COR-L47 (cell line): ENCODE measurements at regions not wholly inside any gene's neighbourhood (a gene's known extent, or its start where the extent isn't known, plus 50 kb on each side); places are given as distances from the start of the nearest gene placed in this dataset.
"Not testable (repeated sequence)": the region's sequence is repeated elsewhere in the genome, so short reads cannot be mapped to it uniquely, and the experiment has no call there.

ENCODE experiments used
- DNase-seq: peaks from one replicate; lab custom pipeline; 2025; lab: John Stamatoyannopoulos, UW

DNA sequence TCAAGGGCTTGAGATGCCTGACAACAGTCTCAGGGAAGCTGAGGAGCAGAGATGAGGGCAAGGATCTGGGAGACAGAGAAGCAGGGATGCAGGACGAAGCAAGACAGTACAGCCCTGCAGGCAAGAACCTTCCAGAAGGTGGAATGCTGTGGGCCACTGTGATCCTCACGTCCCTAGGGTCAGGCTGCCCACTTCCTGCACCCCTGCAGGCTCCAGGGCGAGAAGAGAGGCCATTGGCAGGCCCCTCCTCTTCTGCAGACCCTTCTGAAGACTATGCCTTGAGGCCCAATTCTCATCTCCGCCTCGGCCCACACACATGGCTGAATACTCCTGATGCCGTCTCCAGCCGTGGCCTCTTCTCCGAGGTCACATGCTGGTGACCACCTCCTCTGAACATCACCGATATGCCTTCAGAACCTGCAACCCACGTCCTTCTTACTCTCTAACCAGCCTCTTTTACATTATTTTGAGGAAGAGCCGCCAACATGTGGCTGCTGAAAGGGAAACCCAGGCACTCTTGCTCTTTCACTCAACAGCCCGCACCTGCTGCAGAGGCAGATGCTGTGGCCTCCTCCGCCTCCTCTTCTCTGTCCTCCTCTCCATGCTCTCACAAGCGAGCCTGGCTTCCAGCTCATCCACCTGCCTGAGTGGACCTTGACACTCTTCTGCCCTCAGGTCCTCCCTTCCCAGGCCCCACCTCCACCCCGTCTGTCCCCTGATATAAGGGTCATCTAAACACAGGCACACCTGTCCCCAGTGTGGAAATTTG, 181.5 kb downstream of the IRX2 start:
- DNase-seq: no peak

DNA sequence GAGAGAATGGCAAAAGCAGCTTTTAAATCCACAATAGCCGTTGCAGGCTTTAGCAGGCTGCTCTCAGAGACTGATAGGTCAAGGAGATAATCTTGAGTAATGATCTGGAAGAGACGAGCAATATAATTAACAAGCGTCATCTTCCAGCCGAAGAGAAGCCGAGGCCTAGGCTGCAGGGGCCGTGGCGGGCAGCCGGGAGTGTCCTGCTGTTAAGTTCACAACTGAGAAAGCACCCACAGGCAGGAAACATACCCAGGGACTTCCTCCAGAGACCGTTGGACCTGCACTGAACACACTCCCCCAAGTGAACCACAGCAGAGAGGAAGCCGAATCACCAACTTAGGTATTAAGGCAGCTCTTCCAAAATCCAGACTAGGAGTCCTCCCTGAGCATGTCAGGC, 182.3 kb downstream of the IRX2 start:
- no peak for DNase-seq

DNA sequence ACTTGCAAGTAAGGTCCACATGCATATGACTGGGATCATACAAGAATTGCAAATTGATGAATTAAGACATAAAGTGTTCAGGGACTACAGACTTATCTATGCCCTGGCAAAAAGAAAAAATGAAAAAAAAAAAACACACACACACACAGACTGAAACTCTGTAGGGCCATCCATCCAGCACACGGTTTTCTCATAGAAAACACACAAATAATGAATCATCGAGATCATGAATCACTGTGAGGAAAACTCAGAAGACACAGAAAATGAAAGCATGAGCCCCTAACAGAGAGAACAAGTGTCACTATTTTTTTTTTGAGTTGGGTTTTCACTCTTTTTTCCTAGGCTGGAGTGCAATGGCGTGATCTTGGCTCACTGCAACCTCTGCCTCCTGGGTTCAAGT, 185.2 kb downstream of the IRX2 start:
- no peak for DNase-seq

DNA sequence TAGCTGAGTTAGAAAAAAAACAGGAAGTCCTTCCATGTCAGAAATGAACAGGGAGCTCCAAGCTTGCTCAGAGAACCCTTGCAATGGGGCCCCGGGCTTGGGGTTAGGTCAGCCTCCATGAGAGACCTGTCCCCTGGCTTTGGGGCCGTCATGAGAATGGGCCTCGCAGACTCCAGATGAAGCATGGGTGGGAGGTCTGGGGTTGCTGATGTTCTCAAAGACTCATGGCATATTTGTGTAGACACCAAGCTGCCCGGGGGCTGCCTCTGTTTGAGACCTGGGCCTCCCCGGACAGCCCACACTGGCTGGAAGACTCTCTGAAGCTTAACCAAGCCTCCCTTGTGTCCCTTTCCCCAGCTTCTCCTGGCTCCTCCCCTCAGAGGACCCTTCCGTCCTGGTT, 186.3 kb downstream of the IRX2 start:
- DNase-seq: no peak

DNA sequence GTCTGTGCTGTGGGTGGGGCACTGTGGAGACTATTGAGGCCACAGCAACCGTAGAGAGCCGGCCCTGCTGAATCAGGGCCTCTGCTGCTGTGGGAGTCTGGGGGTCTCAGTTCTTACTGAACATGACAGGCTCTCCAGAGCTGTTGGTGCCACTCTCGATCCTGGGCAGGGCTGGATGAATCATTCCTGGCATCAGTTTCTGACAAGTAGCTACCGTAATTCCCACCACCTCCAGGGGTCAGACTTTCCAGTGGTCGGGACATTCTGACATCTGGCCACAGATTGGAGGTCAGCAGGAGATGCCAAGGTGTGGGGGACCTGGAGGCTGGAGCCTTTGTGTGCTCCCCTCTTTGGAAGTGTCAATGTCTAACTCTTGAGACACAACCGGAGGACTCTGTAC, 188.4 kb downstream of the IRX2 start:
- DNase-seq: no peak

DNA sequence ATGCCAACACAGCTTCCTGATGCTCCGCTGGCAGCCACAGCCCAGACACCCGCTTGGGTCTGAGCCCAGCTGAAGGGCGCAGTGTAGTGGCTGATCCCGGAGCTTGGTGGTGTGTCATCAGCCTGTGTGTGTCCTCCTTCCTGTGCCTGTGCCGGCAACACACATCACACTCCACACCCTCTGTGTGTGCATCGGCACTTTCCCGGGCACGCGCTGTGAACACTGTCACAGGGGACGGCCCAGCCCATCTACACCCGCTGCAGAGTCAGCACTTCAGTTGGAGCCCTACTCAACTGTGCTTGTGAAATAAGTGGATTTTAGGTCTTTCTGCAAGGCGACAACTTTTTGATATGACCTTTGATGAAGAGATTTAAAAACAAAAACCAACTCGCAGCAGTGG, 189.4 kb downstream of the IRX2 start:
- no peak for DNase-seq

DNA sequence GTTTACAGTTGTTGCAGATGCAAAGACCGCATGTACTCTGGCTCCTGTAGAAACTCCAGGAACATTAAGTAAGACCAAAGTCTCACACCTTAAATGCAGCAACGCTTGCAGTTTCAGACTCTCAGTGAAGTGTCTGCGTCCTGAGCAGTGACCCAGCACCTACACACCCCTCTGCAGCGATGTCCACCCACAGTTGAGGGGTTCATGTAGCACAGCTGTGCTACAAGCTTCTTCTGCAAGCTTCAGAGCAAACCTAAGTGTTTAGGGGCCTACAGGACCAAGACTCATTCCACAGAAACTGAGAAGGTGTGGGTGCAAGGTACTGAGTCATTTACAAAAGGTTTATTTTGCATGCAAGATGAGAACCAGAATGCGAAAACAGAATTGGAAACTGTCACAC, 191.0 kb downstream of the IRX2 start:
- no peak for DNase-seq

DNA sequence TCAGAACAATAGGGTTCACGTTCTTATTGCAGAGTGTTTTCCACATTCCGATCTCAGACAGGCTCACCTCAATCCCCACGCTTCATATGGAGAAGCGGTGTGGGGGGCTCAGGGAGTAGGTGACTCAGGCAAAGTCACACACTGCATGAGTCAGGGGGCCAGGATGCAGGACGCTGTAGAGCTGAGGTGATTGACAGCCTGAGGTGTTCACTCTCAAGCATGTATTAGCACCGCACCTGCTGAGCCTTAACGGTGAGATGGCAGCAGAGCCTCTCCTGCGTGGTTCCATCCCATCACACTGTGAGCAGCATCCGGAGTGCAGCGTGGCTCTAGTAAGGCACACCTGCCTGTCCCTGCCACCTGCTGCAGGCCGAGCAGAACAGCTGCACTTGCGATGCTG, 194.0 kb downstream of the IRX2 start:
- DNase-seq: no peak

DNA sequence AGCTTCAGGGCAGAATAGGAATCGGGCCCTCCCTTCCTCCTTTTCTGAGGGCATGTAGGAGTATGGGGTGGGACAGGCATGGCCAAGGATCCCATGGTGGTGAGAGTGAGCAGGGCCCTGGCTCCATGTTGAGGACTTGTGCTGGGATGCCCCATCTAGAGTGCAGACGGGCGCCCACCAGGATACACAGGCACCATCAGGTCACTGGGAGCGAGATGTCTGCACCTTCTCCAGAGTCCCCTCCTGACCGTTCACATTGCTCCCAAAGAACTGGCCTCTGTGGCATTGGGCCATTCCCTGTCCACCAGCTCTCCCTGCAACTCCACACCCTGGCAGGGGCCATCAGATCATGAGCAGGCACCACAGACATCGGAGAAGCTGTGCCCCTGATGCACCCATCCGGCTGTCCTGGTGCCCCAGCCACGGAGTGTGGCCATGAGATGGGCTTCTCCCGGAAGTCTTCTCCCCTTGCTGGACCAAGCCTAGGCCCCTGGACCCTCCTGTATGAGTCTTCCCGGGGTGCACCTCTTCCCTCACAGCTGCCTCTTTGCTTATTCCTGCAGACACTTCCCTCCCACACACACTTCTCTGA, 195.0 kb downstream of the IRX2 start:
- DNase-seq: no peak

DNA sequence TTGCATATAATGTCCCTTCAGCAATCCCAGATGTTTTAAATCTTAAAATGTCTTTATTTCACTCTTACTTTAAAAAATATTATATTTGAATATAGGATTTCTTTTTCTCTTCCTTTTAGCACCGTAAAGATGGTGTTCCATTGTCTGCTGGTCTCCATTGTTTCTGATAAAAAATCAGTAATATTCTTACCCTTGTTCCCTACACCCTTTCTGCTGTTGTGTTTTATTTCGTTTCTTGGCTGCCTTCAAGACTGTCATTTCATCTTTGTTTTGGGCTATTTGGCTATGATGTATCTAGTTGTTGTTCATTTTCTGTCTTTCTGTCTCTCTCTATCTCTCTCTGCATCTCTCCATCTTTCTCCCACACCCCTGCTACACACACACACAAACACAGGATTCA, 197.9 kb downstream of the IRX2 start:
- DNase-seq: no peak

DNA sequence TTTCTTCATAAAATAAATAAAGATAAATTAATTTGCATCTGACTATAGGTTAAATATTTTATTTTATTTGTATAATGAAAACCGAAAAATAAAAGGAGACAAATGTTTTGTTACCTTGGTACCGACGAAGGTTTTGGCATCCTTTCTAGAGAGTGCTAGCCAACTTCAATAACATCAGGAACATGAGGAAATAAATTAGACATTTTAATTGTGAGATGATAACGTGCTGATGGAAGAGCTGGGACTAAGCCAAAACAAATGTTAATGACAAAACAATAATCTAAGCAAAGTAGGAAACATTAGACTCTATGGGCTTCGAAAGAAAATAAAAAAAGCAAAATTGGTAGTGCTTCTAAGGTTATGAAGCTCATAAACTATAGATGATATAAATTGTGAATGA, 201.0 kb downstream of the IRX2 start:
- DNase-seq: no peak

DNA sequence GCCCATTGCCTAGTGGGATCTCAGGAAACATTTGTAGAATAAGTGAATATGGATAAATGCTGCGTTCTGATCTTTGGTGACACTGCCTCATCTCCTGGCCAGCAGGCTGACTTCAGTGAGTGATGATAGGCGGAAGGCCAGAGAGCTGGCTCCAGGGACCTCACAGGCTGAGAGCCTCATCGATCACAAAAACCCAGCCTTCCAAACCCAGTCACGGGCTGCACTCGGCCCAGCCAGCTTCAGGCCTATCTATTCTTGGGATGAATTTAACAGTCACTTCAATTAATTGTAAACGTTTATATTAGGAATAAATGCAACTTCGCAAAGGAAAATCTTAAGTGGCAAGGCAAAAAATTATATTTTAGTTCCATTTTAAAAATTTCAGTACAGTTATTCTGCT, 201.6 kb downstream of the IRX2 start:
- DNase-seq: no peak

DNA sequence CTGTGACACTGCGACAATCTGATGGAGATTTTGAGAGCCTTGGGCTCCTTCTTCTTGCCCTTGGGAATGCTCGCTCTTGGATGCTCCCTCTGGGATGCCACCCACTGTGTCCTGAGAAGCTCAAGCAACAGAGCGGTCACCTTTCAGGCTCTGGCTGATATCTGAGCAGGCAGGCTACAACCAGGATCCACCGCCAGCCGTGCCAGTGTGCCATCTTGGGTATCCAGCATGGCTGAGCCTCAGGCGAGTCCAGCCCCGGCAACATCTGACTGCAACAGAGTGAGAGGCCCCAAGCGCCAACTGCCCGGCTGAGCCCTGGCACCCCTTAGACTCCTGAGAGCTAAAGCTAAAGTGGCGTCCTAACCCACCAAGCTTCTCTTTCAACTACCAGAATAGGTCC, 202.1 kb downstream of the IRX2 start:
- no peak for DNase-seq

DNA sequence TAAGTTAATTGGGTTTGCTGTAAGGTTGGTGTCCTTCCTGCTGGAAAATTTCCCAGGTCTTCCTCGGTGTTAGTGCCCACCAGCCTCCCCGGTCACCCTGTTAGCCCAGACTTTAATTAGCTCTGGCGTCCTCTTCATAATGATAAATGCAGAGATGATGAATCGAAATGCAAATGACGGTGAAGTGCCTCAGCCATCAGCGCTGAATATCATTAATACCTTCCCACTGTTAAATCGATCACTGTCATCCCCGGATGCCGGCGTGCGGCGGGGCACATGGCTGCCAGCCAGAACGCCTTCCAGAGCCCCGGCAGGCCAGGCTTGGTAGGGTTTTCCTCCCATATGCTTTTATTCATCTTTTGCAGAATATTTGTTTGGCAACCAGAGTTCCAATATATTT, 204.5 kb downstream of the IRX2 start:
- DNase-seq: no peak

DNA sequence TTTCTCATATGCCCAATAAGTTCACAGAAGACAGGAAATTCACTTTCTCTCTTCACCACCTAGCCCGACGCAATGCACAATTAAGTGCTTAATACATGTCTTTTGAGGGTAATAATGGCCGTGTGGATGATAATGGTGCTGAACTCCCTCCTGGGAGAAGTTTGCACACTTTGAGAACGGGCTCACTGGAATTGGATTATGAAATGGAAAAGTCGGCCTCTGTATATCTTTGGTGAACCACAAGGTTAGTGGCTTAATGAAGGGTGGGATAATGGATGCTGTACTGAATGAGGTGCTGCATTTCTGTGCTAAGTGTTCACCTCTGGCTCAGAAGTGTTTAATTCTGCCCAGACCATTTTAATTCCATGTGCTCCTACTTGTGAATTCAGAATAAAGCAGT, 207.5 kb downstream of the IRX2 start:
- DNase-seq: no peak

DNA sequence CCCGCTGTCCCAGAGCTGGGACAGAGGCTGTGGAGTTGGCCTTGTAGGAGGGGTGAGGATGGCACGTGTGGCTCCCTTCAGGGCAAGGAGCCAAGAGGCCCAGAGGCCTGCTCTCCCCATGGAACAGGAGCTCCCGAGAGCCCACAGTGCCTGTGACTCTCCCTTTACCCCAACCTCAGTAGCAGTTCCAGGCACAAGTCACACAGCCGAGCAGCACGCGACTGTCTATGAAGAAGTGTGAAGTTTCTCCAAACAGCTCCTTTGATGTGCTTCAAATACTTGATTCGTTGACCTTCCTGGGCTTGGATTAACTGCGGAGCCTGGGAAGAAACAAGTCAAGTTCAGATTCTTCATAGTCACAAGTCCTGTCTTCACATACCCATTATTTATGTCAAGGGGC, 208.7 kb downstream of the IRX2 start:
- no peak for DNase-seq

DNA sequence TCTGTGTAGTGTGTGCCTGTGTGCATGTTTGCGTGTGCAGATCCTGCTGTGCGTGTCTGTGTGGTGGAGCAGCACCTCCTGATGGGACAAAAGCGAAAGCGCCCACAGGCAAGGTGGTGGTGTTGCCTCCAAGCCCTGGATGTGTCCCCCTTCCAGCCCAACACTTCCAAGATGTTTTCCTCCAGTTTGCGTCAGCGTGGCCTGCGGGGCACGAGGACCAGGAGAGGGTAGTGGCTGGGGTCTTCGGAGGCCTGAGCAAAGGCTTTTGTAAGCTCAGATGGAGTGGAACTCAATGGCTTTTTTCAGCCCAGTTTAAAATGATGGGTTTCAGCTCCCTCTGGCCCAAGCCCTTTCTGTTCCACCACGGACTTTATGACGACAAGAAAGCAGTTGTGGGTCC, 209.5 kb downstream of the IRX2 start:
- DNase-seq: no peak

DNA sequence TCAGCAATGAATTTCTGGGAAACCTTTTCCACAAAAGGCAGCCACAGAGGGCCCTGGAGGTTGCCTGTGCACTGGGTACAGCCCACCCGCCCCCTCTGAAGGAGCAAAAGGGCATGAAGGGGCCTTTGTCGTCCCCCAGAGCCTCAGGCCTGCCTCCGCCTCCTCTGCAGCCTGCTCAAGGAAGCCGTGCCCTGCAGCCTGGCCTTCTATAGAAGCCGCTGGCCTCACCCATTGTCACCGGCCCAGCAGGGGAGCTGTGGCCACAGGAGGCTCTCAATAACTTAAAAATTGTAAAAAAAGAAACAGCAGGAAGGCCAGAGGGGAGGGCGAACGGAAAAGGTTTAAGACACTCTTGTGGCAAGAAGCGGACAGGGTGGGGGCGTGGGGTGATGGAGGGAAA, 213.3 kb downstream of the IRX2 start:
- no peak for DNase-seq

DNA sequence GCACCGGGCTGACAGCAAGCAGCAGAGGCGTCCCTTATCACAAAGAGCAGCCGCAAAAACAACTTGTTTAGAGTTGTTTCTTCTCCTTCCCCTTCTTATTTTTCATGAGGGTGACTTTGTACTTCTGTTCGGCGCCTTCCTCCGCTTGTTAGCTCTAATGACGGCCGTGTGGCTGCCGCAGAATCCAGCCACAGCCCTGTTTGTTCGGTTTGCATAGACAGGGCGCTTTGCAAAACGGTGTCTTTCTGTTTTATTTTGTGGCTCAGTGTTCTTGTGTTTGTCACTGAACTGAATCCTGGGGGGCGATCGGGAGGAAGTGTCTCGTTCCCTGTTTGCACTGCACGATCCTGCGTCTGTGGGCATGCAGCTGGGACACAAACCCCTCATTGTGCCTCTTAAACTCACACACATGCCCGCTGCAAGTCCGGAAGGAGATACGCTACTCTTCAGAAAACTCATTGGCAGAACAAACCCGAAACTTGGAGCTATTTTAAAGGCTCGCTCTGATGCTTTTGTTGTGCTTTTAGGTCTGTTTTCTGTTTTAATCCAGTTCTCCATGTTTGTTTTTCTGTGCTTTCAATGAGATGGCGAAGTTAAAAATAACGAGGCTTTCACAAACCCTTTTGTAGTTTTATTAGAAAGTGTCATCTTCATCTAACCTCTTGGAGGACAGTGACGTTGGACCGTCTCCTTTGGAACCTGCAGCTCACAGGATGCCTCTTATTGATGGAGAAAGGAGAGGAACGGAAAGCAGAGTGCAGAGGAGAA, 213.9 kb downstream of the IRX2 start:
- no peak for DNase-seq

DNA sequence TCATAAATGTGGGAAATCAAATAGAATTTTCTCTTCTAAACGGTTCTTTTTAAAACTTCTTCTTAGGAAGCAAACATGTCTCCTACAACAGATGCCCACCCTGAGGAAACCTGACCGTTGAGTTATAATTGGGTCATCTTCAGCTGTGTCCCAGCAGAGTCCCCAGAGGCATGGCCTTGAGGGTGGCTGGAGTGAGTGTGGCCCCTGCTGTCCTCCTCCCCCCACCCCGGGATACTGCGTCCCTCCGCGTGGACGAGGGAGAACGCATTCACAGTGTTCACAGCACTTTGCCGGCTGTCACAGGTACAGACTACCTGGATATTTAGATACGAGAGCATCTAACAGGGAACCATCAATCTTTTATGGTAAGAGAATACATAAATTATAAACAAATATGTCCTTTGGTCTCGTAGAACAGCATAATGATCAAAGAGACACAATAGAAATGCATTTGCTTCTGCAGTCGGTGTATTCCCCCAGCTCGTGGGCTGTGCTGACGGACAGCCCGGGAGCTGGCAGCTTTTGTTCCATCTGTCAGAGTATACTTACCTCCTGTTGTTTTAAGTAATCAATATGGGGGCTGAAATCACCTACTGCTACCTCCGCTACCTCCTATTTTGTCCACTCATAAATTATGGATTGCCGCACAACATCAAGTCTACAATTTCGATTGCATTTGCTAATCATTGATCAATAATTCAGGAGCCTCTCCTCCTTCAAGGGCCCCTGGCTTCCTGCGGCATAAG, 214.7 kb downstream of the IRX2 start:
- no peak for DNase-seq

DNA sequence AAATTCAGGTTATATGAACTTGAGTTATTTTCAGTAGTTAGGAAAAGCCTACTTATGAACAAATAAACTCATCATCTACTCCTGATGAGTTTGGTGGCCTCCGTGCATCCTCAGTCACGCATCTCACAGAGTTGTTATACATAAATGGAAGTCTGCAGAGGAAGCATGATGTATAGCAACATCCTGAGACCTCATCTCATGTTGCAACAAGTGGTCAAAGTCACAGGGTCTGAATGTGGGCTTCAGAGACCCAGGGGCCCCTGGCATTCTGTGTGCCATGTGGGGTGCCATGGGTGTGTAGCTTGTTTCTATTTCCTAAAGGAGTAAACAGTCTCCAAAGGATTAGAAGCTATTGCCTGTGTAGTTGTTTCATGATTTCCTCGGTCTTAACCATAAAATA, 216.5 kb downstream of the IRX2 start:
- DNase-seq: no peak

DNA sequence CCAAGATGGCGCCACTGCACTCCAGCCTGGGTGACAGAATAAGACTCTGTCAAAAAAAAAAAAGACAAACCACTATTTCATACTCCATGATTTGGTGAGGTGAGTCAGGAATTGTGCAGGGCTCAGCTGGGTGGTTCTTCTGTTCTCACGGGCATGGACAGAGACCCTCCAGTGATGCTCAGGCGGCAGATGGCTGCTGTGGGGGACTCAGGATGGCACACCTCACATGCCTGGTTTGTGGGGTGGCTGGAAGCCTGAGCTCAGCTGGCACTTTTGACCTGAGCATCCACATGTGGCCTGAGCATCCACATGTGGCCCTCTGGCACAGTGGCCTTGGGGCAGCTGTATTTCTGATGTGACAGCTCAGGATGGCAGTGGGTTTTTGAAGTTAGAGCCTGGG, 217.2 kb downstream of the IRX2 start:
- DNase-seq: no peak

DNA sequence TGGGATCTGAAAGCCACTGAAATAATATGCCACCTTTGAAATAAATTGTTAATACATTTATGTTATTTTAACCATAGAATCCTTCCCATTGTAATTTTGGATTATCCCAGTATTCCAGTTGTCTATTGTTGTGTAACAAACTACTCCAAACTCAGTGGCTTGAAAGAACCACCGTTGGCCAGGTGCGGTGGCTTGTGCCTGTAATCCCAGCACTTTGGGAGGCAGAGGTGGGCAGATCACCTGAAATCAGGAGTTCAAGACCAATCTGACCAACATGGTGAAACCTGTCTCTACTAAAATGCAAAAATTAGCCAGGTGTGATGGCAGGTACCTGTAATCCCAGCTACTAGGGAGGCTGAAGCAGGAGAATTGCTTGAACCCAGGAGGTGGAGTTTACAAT, 217.6 kb downstream of the IRX2 start:
- not testable (repeated sequence) for DNase-seq
